ENCODE measurements at regions not wholly inside any gene's neighbourhood (a gene's known extent, or its start where the extent isn't known, plus 50 kb on each side); places are given as distances from the start of the nearest gene placed in this dataset.

- no peak for TF ChIP-seq CTCF (IDR thresholded peaks at IDR 0.05; ENCODE audit: control extremely low read depth, extremely low read depth)
- no peak overlapping the region for H3K9ac ChIP-seq (ENCODE audit: insufficient read depth in 1 of 2, low read length in 2 of 2)
- H3K4me3 ChIP-seq: no peak overlapping the region
- no peak overlapping the region for H3K27ac ChIP-seq (ENCODE audit: low read depth in 1 of 2, low read length in 1 of 2)
- ATAC-seq (ENCODE audit: insufficient read depth, low FRiP score): no peak
- H3K4me1 ChIP-seq (ENCODE audit: control insufficient read depth in 5 of 5, insufficient read depth in 5 of 5, low read length in 5 of 5): peaks cover 0 to 7% (median 0%) of the 10 kb centered on the region in 5 donors
- no peaks in the 10 kb centered on the region for H3K36me3 ChIP-seq (ENCODE audit: control insufficient read depth in 4 of 4, insufficient read depth in 4 of 4, low read length in 4 of 4)
- peaks cover 0 to 3% (median 0%) of the 10 kb centered on the region in 4 donors for H3K9me3 ChIP-seq (ENCODE audit: control insufficient read depth in 4 of 4, insufficient read depth in 3 of 4, low read length in 3 of 4)
- no peaks in the 10 kb centered on the region for H3K27me3 ChIP-seq (ENCODE audit: control insufficient read depth in 3 of 3, insufficient read depth in 3 of 3, low read length in 2 of 3)
- peak in 2 of 3 donors; percentile 32 to 61 for DNase-seq
These were observed 432.1 kb downstream of the NR2F2 start for GRCh38 chr15:96762566-96762965.

GRCh38 chr15:96764501-96764900 is 434.0 kb downstream of the NR2F2 start:
- no peak for ATAC-seq (ENCODE audit: insufficient read depth, low FRiP score)
- no peaks in the 10 kb centered on the region for H3K27me3 ChIP-seq (ENCODE audit: control insufficient read depth in 3 of 3, insufficient read depth in 3 of 3, low read length in 2 of 3)
- no peak for TF ChIP-seq CTCF (IDR thresholded peaks at IDR 0.05; ENCODE audit: control extremely low read depth, extremely low read depth)
- 79 to 91% methylated on average over 24 of the region's 24 CpGs for WGBS, 2 donors
- no peaks in the 10 kb centered on the region for H3K36me3 ChIP-seq (ENCODE audit: control insufficient read depth in 4 of 4, insufficient read depth in 4 of 4, low read length in 4 of 4)
- H3K4me1 ChIP-seq (ENCODE audit: control insufficient read depth in 5 of 5, insufficient read depth in 5 of 5, low read length in 5 of 5): peaks cover 0 to 7% (median 0%) of the 10 kb centered on the region in 5 donors
- no peak overlapping the region for H3K4me3 ChIP-seq
- no peak overlapping the region for H3K9ac ChIP-seq (ENCODE audit: insufficient read depth in 1 of 2, low read length in 2 of 2)
- H3K27ac ChIP-seq (ENCODE audit: low read depth in 1 of 2, low read length in 1 of 2): no peak overlapping the region
- peaks cover 0 to 3% (median 0%) of the 10 kb centered on the region in 4 donors for H3K9me3 ChIP-seq (ENCODE audit: control insufficient read depth in 4 of 4, insufficient read depth in 3 of 4, low read length in 3 of 4)
- DNase-seq: no peak

GRCh38 chr15:96764946-96765345 is 434.4 kb downstream of the NR2F2 start:
- Histone ChIP-seq H3K9ac (ENCODE audit: insufficient read depth in 1 of 2, low read length in 2 of 2) (no peak overlapping the region), H3K27ac (ENCODE audit: low read depth in 1 of 2, low read length in 1 of 2) (no peak overlapping the region), H3K4me3 (no peak overlapping the region), H3K4me1 (ENCODE audit: control insufficient read depth in 5 of 5, insufficient read depth in 5 of 5, low read length in 5 of 5) (peaks cover 0 to 7% (median 0%) of the 10 kb centered on the region in 5 donors), H3K9me3 (ENCODE audit: control insufficient read depth in 4 of 4, insufficient read depth in 3 of 4, low read length in 3 of 4) (peaks cover 0 to 3% (median 0%) of the 10 kb centered on the region in 4 donors), H3K27me3 (ENCODE audit: control insufficient read depth in 3 of 3, insufficient read depth in 3 of 3, low read length in 2 of 3) (no peaks in the 10 kb centered on the region), H3K36me3 (ENCODE audit: control insufficient read depth in 4 of 4, insufficient read depth in 4 of 4, low read length in 4 of 4) (no peaks in the 10 kb centered on the region)
- 90 to 94% methylated on average over 8 of the region's 8 CpGs for WGBS, 2 donors
- no peak for TF ChIP-seq CTCF (IDR thresholded peaks at IDR 0.05; ENCODE audit: control extremely low read depth, extremely low read depth)
- ATAC-seq (ENCODE audit: insufficient read depth, low FRiP score) (no peak), DNase-seq (no peak)

- peaks cover 0 to 5% (median 0%) of the 10 kb centered on the region in 4 donors for H3K9me3 ChIP-seq (ENCODE audit: control insufficient read depth in 4 of 4, insufficient read depth in 3 of 4, low read length in 3 of 4)
- H3K9ac ChIP-seq (ENCODE audit: insufficient read depth in 1 of 2, low read length in 2 of 2): no peak overlapping the region
- DNase-seq: peak in 2 of 3 donors; percentile 52 to 78
- H3K27me3 ChIP-seq (ENCODE audit: control insufficient read depth in 3 of 3, insufficient read depth in 3 of 3, low read length in 2 of 3): no peaks in the 10 kb centered on the region
- TF ChIP-seq CTCF (IDR thresholded peaks at IDR 0.05; ENCODE audit: control extremely low read depth, extremely low read depth): no peak
- 72 to 83% methylated on average over 4 of the region's 4 CpGs for WGBS, 2 donors
- H3K27ac ChIP-seq (ENCODE audit: low read depth in 1 of 2, low read length in 1 of 2): no peak overlapping the region
- no peak for ATAC-seq (ENCODE audit: insufficient read depth, low FRiP score)
- H3K4me1 ChIP-seq (ENCODE audit: control insufficient read depth in 5 of 5, insufficient read depth in 5 of 5, low read length in 5 of 5): peaks cover 0 to 7% (median 0%) of the 10 kb centered on the region in 5 donors
- no peak overlapping the region for H3K4me3 ChIP-seq
- H3K36me3 ChIP-seq (ENCODE audit: control insufficient read depth in 4 of 4, insufficient read depth in 4 of 4, low read length in 4 of 4): no peaks in the 10 kb centered on the region
These were observed 435.9 kb downstream of the NR2F2 start for GRCh38 chr15:96766366-96766765.

Measured in lung (tissue), 11 donors.